Bone marrow (tissue), 2 donors: ENCODE measurements at regions not wholly inside any gene's neighbourhood (a gene's known extent, or its start where the extent isn't known, plus 50 kb on each side); places are given as distances from the start of the nearest gene placed in this dataset.

ENCODE experiments used
- DNase-seq, 2 donors: peaks; one replicate each; lab custom pipeline; 2025; lab: John Stamatoyannopoulos, UW

DNA sequence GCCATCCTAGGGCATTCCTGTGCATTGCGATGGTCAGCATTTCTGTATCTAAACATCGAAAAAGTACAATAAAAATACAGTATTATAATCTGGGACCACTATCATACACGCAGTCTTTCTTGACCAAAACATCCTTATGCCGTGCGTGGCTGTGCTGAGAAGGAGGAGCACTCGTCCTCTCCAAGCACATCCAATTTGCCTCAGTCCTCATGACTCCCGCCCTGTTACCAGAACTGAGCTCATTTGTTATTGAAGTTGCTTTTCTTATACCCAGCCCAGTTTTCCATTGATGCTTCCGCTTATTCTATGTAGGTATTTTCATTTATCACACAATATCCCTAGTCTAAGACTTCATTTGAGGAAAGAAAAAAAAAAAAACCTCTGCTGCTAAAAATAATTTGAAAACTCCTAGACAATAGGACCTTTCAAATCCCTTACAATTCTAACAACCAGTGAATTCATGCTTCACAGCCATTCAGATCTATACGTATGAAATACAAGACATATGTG lies 236.9 kb upstream of the PLEKHG7 start:
- no peak for DNase-seq

GRCh38 chr12:92464911-92465310 lies 237.9 kb upstream of the PLEKHG7 start:
- no peak for DNase-seq

- DNase-seq, result no peak
These were observed 239.6 kb upstream of the PLEKHG7 start for GRCh38 chr12:92463171-92463570.

DNA sequence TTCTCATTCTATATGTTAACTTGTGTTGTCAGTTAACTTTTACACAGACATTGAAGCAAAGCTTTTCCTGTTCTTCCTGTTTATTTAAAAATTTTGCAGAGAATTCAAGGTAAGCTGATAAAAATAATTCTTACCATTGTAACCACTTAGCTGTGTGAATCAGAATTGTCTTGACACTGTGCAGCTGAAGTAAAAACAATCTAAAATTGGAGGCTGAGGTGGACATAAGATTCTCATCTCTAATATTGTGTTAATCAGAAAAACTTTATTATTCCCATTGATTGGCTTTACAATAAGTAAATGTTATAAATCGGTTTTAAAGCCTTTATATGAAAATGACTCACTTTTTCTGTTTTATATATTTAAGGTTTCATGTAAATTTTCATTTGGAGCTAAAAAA lies 240.3 kb upstream of the PLEKHG7 start:
- DNase-seq, result no peak

GRCh38 chr12:92462049-92462448 lies 240.7 kb upstream of the PLEKHG7 start:
- DNase-seq, result no peak

- DNase-seq, result no peak
These were observed 242.9 kb upstream of the PLEKHG7 start for GRCh38 chr12:92459850-92460249.

DNA sequence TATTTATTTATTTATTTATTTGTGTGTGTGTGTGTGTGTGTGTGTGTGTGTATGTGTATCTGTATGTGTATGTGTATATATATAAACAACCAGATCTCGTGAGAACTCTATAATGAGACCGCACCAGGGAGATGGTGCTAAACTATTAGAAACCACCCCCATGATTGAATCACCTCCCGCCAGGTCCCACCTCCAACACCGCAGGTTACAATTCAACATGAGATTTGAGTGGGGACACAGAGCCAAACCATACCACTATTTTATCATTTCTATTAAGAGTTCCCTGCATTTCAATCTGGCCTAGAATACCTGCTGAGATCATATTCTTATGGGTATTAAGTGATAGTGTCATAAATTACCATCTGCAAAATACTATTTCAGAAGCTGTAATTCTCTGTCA lies 243.8 kb upstream of the PLEKHG7 start:
- DNase-seq, result no peak

GRCh38 chr12:92457458-92458180 lies 245.2 kb upstream of the PLEKHG7 start:
- no peak for DNase-seq

GRCh38 chr12:92452763-92453162 lies 250.0 kb upstream of the PLEKHG7 start:
- DNase-seq, result no peak

DNA sequence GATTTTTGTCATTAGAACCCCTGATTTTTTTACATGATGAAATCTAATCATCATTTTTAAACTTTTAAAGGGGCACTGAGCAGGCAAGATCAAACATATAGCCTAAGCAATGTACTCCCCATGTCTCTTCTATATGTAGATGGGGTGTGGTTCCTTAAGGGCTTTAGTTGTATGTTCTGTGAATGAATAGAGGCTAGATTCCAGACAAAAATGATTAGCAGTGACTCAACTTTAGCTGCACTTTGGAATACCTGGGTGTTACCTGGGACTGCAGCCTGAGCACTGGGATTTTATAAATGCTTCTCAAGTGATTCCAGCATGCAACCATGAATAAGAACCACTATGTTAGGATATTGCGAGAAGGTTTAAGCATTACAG lies 256.7 kb upstream of the PLEKHG7 start:
- DNase-seq, result no peak

GRCh38 chr12:92445253-92446082 lies 257.3 kb upstream of the PLEKHG7 start:
- no peak for DNase-seq

DNA sequence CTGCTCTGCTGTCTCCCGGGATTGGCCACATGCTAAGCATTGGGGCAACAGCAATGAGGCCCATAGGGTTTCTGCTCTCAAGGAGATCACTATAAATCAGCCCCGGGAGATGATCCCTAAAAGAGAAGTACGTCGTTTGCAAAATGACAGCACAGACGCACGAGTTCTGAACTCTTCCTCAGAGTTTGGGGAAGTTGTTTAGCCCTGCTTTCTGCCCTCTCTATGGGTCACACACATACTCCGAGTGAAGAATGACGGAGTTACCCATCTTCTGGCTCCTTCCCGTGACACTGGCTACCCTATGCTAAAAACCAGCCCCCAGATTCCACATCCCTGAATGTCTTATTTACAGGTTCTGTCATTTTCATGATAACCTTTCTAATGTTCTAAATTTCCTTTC lies 258.0 kb upstream of the PLEKHG7 start:
- no peak for DNase-seq

GRCh38 chr12:92442782-92443181 lies 260.0 kb upstream of the PLEKHG7 start:
- DNase-seq, result no peak

GRCh38 chr12:92440072-92440471 lies 262.7 kb upstream of the PLEKHG7 start:
- no peak for DNase-seq

DNA sequence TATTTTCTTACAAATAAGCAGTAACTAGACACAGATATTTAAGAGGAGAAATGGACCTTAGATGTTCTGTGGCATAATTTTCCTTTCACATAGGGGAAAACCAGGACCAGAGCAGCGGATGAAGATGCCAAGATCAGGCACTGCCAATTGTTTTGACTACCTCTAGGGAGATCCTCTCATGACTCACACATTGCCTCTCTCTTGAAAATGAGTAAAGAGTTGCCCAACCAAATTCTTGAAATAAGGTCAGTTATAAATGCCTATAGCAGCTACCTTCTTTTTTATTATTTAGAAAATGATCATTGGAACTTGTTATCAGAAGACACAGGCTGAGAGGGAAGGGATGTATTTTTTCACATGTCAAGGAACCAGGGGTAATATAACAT lies 263.4 kb upstream of the PLEKHG7 start:
- DNase-seq, result no peak

GRCh38 chr12:92438641-92439419 lies 264.0 kb upstream of the PLEKHG7 start:
- DNase-seq, result no peak

GRCh38 chr12:92437452-92437851 lies 265.3 kb upstream of the PLEKHG7 start:
- no peak for DNase-seq

- no peak for DNase-seq
These were observed 265.9 kb upstream of the PLEKHG7 start for GRCh38 chr12:92436856-92437255.

- no peak for DNase-seq
These were observed 268.2 kb upstream of the PLEKHG7 start for GRCh38 chr12:92434607-92435025.

- DNase-seq, result no peak
These were observed 269.9 kb upstream of the PLEKHG7 start for GRCh38 chr12:92432724-92433441.

DNA sequence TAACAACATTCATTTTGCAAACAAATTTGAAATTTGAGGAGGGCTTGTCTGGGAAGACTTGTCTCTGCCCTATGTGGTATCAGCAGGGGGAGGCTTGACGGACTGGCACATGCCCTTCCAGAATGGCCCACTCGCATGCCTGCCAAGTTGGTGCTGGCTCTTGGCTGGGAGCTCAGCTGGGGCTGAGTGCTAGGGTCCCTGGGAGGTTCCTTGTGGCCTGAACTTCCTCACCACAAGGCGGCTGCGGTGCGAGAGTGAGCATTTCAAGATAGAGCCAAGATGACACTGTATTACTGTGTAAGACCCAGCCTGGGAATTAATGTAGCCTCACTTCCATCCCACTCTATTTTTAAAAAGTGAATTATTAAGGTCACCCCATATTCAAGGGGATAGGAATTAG lies 271.6 kb upstream of the PLEKHG7 start:
- no peak for DNase-seq

DNA sequence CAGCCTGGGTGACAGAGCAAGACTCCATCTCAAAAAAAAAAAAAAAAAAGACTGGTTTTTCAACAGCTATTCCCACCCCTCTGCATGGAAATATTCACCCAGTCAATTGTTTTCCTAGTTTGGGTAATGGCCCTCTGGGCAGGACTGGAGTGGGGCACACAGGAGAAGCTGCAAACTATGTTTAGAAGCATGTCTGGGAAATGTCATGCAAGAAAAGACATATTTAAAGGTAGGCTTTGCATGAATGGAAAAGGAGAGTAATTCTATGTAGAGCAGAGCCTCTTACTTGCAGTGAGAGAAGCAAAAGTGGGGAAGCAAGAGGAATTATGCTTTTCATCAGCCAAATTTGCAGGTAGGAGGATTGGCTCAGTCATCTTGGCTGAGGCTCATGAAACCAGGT lies 276.5 kb upstream of the PLEKHG7 start:
- no peak for DNase-seq
